Omental fat pad (tissue), 3 donors: ENCODE measurements at regions not wholly inside any gene's neighbourhood (a gene's known extent, or its start where the extent isn't known, plus 50 kb on each side); places are given as distances from the start of the nearest gene placed in this dataset.

Experiments used
- ATAC-seq: fragments of 150-250 bp; one replicate; pipeline ENCODE4 v1.9.1; 2016; ENCODE audit warnings: mild to moderate bottlenecking, moderate library complexity; ENCODE audit not compliant: low FRiP score
- DNase-seq: peaks from one replicate; pipeline ENCODE4 v3.0.0-alpha.2; 2019; ENCODE audit warnings: low spot score
- CTCF ChIP-seq, 3 donors: fragments of 450-650 bp; IDR thresholded peaks; one replicate each; pipeline ENCODE4 v1.5.1; 2016 to 2017; ENCODE audit warnings: antibody characterized with exemption in 3 of 3, mild to moderate bottlenecking in 3 of 3, moderate library complexity in 2 of 3

DNA sequence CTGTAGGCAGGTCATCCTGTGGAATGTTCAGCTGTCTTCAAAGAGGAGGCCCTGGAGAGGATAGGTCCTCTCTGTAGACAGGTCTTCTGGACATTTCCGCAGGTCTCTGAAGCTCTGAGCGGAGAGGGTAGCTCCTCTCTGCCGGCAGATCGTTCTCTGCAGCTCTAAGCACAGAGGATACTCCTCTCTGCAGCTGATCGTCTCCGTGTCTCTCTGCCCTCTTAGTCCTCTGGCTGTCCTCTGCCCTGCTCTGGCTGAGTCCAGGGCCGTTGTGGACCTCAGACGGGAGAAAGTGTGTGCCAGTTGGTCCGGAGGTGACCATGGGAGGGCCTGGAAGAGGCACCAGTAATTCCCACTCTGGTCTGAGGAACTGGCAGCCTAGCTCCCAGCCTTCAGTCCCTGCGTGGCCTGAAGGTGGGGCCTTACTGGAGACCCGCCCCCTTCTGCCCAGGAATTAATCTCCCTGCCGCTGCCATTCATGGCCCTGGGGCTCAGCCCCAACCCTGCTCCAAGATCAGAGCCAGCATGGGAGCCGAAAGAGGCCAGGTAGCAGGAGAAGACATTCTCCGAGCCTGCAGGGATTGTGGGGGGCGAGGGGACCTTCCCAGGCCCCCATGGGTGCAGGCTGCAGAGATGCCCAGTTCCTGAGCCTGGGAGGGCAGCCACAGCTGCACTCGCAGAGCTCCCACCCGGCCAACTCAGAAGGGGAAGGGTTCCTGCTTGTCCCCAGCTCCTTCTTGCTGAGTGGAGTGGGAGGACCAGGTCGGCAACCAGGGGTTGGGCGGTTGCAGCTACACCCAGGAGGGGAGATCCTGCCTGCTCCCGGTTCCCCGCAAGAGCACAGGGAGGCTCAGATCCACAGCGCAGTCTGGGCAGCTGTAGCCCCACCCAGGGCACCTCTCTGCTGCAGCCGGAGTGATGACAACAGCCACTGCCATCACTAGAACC is 488.7 kb downstream of the RSL24D1 start:
- no peak for ATAC-seq
- TF ChIP-seq CTCF (IDR thresholded peaks at IDR 0.05), result no peak
- no peak for DNase-seq

DNA sequence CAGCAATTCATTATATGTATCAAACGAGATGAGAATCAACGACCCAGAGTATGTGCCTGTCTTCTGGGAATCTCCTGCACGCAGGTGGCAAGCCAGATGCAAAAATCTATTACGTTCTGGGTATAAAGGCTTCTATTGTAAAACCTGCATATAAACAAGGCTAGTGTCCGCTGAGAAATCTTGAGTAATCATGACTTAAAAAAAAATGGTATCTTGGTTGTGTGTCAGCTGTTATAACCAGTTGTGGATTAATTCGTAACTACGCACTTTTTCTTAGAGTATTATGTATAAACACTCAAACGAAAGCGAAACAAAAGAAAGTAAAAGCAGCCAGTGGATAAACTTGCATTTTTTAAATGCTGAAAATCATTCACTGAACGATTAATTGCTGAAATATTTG is 509.1 kb downstream of the RSL24D1 start:
- no peak for ATAC-seq
- no peak for DNase-seq
- no peak for TF ChIP-seq CTCF (IDR thresholded peaks at IDR 0.05)
